Adrenal gland (tissue), 5 donors: ENCODE measurements at regions not wholly inside any gene's neighbourhood (a gene's known extent, or its start where the extent isn't known, plus 50 kb on each side); places are given as distances from the start of the nearest gene placed in this dataset.

ENCODE experiments used
- POLR2A ChIP-seq, 2 donors: fragments of 450-650 bp; IDR thresholded peaks; one replicate each; pipeline ENCODE4 v1.6.1; 2017; ENCODE audit warnings: antibody characterized with exemption in 2 of 2, mild to moderate bottlenecking in 2 of 2, moderate library complexity in 1 of 2
- TF ChIP-seq, protein P1 (sequence below), 6 experiments: fragments of 450-650 bp in 4 of 6; fragments of 200-600 bp in 2 of 6; sonication (generic) in 1 of 6; IDR thresholded peaks; 1 replicate in 5 of 6; 2 replicates in 1 of 6; pipeline versions ENCODE4 v1.5.1 to v1.8.0; 2016 to 2021; ENCODE audit warnings: antibody characterized with exemption in 6 of 6, mild to moderate bottlenecking in 2 of 6, moderate library complexity in 1 of 6
- donor health status: DM: no; HTN: no; CAD: no.

DNA sequence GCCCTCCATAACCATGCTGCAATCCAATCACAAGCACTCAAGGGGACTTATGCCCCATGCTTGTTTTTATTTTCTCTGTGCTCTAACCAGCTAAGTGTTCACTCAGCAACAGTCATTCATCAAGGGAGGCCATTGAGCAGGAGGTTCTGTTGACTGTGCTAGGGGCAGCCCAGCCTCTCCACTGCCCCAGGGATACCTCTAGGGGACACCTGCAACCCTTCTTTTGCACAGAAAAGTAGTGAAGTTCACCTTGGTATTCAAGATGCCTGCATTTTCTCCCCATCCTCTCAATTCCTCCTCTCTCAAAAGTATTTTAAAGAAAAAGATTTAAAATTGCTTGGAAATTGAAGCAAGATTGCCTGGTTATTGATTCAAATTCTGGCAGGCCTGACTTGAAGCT, 124.7 kb upstream of the GNAO1 start:
- TF ChIP-seq, protein P1, sequence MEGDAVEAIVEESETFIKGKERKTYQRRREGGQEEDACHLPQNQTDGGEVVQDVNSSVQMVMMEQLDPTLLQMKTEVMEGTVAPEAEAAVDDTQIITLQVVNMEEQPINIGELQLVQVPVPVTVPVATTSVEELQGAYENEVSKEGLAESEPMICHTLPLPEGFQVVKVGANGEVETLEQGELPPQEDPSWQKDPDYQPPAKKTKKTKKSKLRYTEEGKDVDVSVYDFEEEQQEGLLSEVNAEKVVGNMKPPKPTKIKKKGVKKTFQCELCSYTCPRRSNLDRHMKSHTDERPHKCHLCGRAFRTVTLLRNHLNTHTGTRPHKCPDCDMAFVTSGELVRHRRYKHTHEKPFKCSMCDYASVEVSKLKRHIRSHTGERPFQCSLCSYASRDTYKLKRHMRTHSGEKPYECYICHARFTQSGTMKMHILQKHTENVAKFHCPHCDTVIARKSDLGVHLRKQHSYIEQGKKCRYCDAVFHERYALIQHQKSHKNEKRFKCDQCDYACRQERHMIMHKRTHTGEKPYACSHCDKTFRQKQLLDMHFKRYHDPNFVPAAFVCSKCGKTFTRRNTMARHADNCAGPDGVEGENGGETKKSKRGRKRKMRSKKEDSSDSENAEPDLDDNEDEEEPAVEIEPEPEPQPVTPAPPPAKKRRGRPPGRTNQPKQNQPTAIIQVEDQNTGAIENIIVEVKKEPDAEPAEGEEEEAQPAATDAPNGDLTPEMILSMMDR (IDR thresholded peaks at IDR 0.05), result no peak
- TF ChIP-seq POLR2A (IDR thresholded peaks at IDR 0.05), result no peak
